AG04450 (cell line): ENCODE measurements at regions not wholly inside any gene's neighbourhood (a gene's known extent, or its start where the extent isn't known, plus 50 kb on each side); places are given as distances from the start of the nearest gene placed in this dataset.

Experiments used
- CTCF ChIA-PET: fragments of 300-600, 350-600 bp; formaldehyde crosslinking; extraction: SDS; loops from one replicate; lab custom pipeline; 2022; ENCODE audit warnings: antibody characterized with exemption, inconsistent platforms; lab: Charles Lee
- POLR2A ChIA-PET: fragments of 350-600 bp; formaldehyde crosslinking; extraction: SDS; loops from one replicate; lab custom pipeline; 2021; ENCODE audit warnings: antibody characterized with exemption, inconsistent platforms; lab: Yijun Ruan, JAX
- DNase-seq: peaks from one replicate; pipeline ENCODE4 v3.0.0-alpha.2; 2011; ENCODE audit warnings: low read depth, low spot score
- H3K27ac ChIP-seq: one replicate; pipeline ENCODE4 v1.5.1; 2012; ENCODE audit warnings: low read depth, low read length, control low read depth
- H3K27me3 ChIP-seq: one replicate; pipeline ENCODE4 v1.6.0; 2012; ENCODE audit warnings: low read length; ENCODE audit not compliant: control insufficient read depth, insufficient read depth
- H3K4me3 ChIP-seq: 2 replicates; pipeline ENCODE4 v1.5.1; 2011; ENCODE audit warnings: mild to moderate bottlenecking, low read depth, low read length, control low read depth
- H3K9me3 ChIP-seq: 2 replicates; pipeline ENCODE4 v1.5.1; 2012; ENCODE audit warnings: low read length; ENCODE audit not compliant: control insufficient read depth, insufficient read depth
- TF ChIP-seq, protein P1 (sequence below): IDR thresholded peaks from 2 replicates; pipeline ENCODE4 v1.5.1; 2011; ENCODE audit warnings: low read depth, low read length, control low read depth, inconsistent platforms

DNA sequence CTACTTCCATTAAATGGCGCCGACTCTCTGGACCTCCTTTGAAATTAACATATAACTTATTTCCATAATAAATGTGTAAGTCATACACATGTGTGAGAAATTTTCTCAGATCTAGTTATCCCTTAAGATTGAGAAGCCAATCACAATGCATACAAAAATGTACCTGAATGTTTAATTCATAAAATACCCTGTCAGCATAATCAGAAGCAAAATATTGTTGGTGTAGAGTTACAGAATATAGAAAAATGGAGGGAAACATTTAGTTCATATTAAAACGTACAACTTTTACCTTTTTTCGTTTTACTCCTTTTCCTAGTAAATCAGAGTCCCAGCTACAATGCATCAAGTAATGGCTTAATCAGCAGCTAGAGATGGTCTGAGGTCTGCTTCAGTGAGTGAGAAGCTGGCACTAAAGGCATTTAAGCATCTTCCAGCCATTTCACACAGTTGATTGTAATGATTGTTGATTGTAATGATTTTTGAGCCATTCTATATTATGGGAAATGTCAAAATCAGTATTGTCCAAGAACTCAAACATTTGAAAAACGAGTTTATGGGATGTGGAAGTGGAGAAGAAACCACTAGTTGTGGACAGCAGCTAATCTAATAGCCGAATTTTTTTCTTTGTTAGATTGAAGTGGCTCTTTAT lies 81.8 kb downstream of the ANXA1 start:
- Histone ChIP-seq H3K4me3 (no peak overlapping the region), H3K27ac (no peak overlapping the region), H3K9me3 (no peaks in the 10 kb centered on the region), H3K27me3 (no peaks in the 10 kb centered on the region)
- no peak for DNase-seq
- ChIA-PET POLR2A (no interaction called here), CTCF (no interaction called here)
- TF ChIP-seq, protein P1, sequence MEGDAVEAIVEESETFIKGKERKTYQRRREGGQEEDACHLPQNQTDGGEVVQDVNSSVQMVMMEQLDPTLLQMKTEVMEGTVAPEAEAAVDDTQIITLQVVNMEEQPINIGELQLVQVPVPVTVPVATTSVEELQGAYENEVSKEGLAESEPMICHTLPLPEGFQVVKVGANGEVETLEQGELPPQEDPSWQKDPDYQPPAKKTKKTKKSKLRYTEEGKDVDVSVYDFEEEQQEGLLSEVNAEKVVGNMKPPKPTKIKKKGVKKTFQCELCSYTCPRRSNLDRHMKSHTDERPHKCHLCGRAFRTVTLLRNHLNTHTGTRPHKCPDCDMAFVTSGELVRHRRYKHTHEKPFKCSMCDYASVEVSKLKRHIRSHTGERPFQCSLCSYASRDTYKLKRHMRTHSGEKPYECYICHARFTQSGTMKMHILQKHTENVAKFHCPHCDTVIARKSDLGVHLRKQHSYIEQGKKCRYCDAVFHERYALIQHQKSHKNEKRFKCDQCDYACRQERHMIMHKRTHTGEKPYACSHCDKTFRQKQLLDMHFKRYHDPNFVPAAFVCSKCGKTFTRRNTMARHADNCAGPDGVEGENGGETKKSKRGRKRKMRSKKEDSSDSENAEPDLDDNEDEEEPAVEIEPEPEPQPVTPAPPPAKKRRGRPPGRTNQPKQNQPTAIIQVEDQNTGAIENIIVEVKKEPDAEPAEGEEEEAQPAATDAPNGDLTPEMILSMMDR: no peak

DNA sequence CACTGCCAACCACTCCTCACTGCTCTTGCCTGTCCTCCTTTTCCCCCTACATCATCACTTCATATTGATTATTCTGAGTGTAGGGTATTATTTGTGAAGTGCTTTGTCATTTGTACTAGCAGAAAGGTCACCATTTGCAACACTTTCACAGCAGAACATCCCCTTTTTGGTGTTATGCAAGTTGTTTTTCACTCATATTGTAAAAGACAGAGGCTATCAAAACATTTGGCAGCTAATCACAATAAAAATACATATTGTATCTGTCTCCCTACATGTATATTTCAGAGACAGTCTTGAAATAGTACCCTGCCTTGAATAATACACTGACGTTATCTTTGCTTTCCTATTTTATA lies 82.3 kb downstream of the ANXA1 start:
- POLR2A ChIA-PET: no interaction called here
- CTCF ChIA-PET: no interaction called here
- Histone ChIP-seq H3K9me3 (no peaks in the 10 kb centered on the region), H3K27ac (no peak overlapping the region), H3K27me3 (no peaks in the 10 kb centered on the region), H3K4me3 (no peak overlapping the region)
- TF ChIP-seq, protein P1: no peak
- no peak for DNase-seq

DNA sequence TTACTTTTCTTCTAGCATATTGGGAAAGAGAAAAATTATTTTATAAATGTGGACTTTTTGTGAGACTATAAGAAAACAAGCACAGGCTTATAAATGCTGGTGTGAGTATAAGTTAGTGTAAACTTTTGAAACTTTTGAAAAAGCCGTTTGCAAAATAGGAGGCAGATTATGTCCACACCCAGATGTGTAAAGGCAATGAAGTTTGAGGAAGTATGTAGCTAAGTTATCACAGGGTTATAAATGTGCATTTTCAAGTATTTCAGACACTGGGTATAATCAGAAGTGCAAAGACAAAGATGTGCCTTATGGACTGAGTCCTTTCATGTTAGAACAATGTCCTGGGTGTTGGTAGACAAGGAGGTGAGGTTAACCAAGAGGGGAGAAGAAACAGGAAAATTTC lies 85.5 kb downstream of the ANXA1 start:
- Histone ChIP-seq H3K27ac (no peak overlapping the region), H3K9me3 (no peaks in the 10 kb centered on the region), H3K4me3 (no peak overlapping the region), H3K27me3 (no peaks in the 10 kb centered on the region)
- ChIA-PET CTCF (no interaction called here), POLR2A (no interaction called here)
- TF ChIP-seq, protein P1: no peak
- DNase-seq: no peak

DNA sequence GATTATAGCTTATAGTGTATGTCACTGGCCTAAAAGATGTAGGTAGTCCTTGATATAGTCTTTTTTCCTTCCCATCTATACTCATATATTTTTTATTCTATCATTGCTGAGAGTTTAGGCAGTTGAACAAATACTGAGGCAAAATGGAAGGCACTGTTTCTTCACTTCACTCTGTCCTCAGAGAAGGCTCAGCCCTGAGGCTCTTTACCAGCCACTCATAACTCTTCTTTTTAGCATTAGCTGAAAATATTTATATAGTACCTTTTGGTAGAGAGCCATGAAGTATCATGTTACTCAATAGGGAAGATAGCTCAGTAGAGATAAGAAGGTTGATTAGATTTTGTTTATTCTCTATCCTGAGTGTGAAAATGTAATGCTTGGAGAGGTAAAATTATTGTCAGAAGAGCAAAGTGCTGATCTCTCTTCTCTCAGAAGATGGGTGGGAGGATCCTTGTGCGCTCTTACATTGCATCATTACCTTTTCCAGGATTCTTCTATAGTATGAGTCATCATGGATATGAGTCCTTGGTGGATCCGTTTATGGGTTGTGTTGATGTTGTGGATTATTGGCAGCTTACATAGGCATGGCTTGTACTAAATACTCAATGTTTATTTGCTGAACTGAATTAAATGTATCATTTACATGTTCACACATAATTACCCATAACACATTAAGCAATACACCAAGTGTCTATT lies 88.1 kb downstream of the ANXA1 start:
- Histone ChIP-seq H3K27me3 (no peaks in the 10 kb centered on the region), H3K27ac (no peak overlapping the region), H3K9me3 (no peaks in the 10 kb centered on the region), H3K4me3 (no peak overlapping the region)
- TF ChIP-seq, protein P1: no peak
- ChIA-PET CTCF (interaction anchor here (0.7 kb wide), 1 partner anchor 629 kb away, joined by 5 read pairs; no protein-coding TSS in a partner anchor), POLR2A (no interaction called here)
- DNase-seq: no peak

DNA sequence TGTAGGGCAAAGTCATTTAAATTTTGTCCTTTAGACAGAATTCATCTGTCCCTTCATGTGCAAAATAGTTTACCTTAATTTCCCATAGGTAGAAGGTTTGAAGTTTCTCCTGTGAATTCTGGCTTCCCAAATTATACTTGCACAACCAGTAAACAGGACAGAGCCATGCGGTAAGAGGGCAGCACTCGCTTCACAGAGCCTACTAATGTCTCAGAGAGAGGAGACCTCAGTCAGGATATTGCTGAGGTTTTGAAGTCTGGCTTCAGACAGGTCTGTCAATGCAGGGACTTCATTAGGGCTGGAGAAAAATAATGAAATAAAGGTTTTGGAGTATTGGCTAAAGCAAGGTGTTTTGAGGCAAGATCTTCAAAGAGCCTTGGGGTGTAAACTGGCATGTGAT lies 91.4 kb downstream of the ANXA1 start:
- no peaks in the 10 kb centered on the region for H3K27me3 ChIP-seq
- no peaks in the 10 kb centered on the region for H3K9me3 ChIP-seq
- ChIA-PET CTCF (no interaction called here), POLR2A (no interaction called here)
- TF ChIP-seq, protein P1: no peak
- no peak overlapping the region for H3K4me3 ChIP-seq
- no peak for DNase-seq
- no peak overlapping the region for H3K27ac ChIP-seq
